ENCODE measurements at regions not wholly inside any gene's neighbourhood (a gene's known extent, or its start where the extent isn't known, plus 50 kb on each side); places are given as distances from the start of the nearest gene placed in this dataset.
A peak's percentile ranks its signal among the peaks of the same experiment; 100 is the strongest.
"Not testable (repeated sequence)": the region's sequence is repeated elsewhere in the genome, so short reads cannot be mapped to it uniquely, and the experiment has no call there.

DNA sequence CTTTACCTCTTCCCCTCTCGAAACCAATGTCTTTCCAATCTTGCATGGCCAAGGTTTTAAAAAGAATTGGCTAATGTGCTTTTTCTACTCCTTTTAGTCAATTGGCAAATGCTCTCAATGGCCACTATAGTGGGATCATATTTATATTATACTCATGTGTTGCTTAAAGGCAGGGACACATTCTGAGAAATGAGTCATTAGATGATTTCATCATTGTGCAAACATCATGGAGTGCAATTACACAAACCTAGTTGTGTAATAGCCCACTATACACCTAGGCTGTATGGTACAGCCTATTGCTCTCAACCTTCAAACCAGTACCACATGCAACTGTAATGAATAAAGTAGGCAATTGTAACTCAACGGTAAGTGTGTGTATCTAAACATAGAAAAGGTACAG is 180.9 kb downstream of the HS3ST3A1 start:
- no peak overlapping the region for H3K4me3 ChIP-seq (ENCODE audit: low read length in 2 of 2)
- ATAC-seq (ENCODE audit: low FRiP score) (no peak), DNase-seq (no peak)
- H3K4me1 ChIP-seq (ENCODE audit: control insufficient read depth in 1 of 2, insufficient read depth in 2 of 2, low read length in 2 of 2) = no peaks in the 10 kb centered on the region
- intact Hi-C loops (cut with DNase I) = no loop called here
- H3K9me3 ChIP-seq (ENCODE audit: control insufficient read depth, low read length) = no peaks in the 10 kb centered on the region
- H3K36me3 ChIP-seq (ENCODE audit: control insufficient read depth in 1 of 2, insufficient read depth in 2 of 2, low read length in 1 of 2) = no peaks in the 10 kb centered on the region
- H3K27me3 ChIP-seq (ENCODE audit: control insufficient read depth in 1 of 2, insufficient read depth in 2 of 2, low read length in 1 of 2) = no peaks in the 10 kb centered on the region
- H3K27ac ChIP-seq (ENCODE audit: low read depth in 1 of 2, low read length in 2 of 2) = no peak overlapping the region
- WGBS, 2 donors = 35 to 85% methylated on average over 2 of the region's 2 CpGs

GRCh38 chr17:13420418-13420826 is 181.3 kb downstream of the HS3ST3A1 start:
- no peaks in the 10 kb centered on the region for H3K9me3 ChIP-seq (ENCODE audit: control insufficient read depth, low read length)
- no peaks in the 10 kb centered on the region for H3K4me1 ChIP-seq (ENCODE audit: control insufficient read depth in 1 of 2, insufficient read depth in 2 of 2, low read length in 2 of 2)
- H3K27ac ChIP-seq (ENCODE audit: low read depth in 1 of 2, low read length in 2 of 2) = no peak overlapping the region
- intact Hi-C loops (cut with DNase I) = no loop called here
- no peaks in the 10 kb centered on the region for H3K27me3 ChIP-seq (ENCODE audit: control insufficient read depth in 1 of 2, insufficient read depth in 2 of 2, low read length in 1 of 2)
- DNase-seq (no peak), ATAC-seq (ENCODE audit: low FRiP score) (no peak)
- H3K36me3 ChIP-seq (ENCODE audit: control insufficient read depth in 1 of 2, insufficient read depth in 2 of 2, low read length in 1 of 2) = no peaks in the 10 kb centered on the region
- WGBS, 2 donors = 79 to 88% methylated on average over 1 of the region's 1 CpG
- no peak overlapping the region for H3K4me3 ChIP-seq (ENCODE audit: low read length in 2 of 2)

DNA sequence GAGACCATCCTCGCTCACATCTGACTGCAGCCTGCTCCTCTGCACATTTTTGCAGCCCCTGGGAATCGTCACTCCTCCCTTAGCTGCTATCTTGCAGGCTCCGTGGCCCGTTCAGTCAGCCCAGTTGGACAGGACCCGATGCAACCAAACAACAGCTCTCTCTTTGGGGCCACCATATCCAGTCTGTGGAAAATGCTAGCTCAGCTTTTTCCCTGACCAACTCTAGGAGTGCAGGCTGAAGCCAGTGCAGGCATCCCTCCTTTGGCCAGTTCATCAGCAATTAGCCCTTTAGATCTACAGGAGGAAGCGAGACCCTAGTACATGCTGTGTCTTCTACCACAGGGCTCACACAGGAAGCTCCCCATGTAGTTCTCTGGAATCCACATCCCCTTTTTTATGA is 182.1 kb downstream of the HS3ST3A1 start:
- intact Hi-C loops (cut with DNase I) = no loop called here
- DNase-seq (no peak), ATAC-seq (ENCODE audit: low FRiP score) (no peak)
- Histone ChIP-seq H3K9me3 (ENCODE audit: control insufficient read depth, low read length) (no peaks in the 10 kb centered on the region), H3K27ac (ENCODE audit: low read depth in 1 of 2, low read length in 2 of 2) (no peak overlapping the region), H3K27me3 (ENCODE audit: control insufficient read depth in 1 of 2, insufficient read depth in 2 of 2, low read length in 1 of 2) (no peaks in the 10 kb centered on the region), H3K36me3 (ENCODE audit: control insufficient read depth in 1 of 2, insufficient read depth in 2 of 2, low read length in 1 of 2) (no peaks in the 10 kb centered on the region), H3K4me1 (ENCODE audit: control insufficient read depth in 1 of 2, insufficient read depth in 2 of 2, low read length in 2 of 2) (no peaks in the 10 kb centered on the region), H3K4me3 (ENCODE audit: low read length in 2 of 2) (no peak overlapping the region)
- 79 to 81% methylated on average over 6 of the region's 6 CpGs for WGBS, 2 donors

DNA sequence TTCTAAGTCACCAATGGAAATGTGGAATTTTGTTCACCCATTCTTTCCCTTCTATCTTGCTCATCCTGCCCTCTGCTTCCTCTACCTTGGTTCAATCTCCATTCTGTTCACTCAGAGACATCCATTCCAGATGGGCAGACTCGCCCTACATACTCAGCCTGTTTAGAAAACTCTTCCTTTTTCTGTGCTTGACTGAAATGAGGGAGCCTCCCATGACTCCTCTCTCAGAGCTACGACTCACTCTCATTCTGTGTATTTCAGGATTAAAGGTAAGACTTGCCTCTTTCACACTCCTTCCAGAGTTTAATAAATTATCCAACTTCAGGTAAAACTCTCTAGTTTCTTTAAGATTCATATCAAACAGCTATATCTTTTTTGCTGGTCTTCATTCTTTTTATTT is 182.8 kb downstream of the HS3ST3A1 start:
- ATAC-seq (ENCODE audit: low FRiP score) (no peak), DNase-seq (no peak)
- Histone ChIP-seq H3K4me3 (ENCODE audit: low read length in 2 of 2) (no peak overlapping the region), H3K36me3 (ENCODE audit: control insufficient read depth in 1 of 2, insufficient read depth in 2 of 2, low read length in 1 of 2) (no peaks in the 10 kb centered on the region), H3K27me3 (ENCODE audit: control insufficient read depth in 1 of 2, insufficient read depth in 2 of 2, low read length in 1 of 2) (no peaks in the 10 kb centered on the region), H3K4me1 (ENCODE audit: control insufficient read depth in 1 of 2, insufficient read depth in 2 of 2, low read length in 2 of 2) (no peaks in the 10 kb centered on the region), H3K9me3 (ENCODE audit: control insufficient read depth, low read length) (no peaks in the 10 kb centered on the region), H3K27ac (ENCODE audit: low read depth in 1 of 2, low read length in 2 of 2) (no peak overlapping the region)
- 61 to 73% methylated on average over 2 of the region's 2 CpGs for WGBS, 2 donors
- intact Hi-C loops (cut with DNase I) = no loop called here

- no peaks in the 10 kb centered on the region for H3K27me3 ChIP-seq (ENCODE audit: control insufficient read depth in 1 of 2, insufficient read depth in 2 of 2, low read length in 1 of 2)
- H3K9me3 ChIP-seq (ENCODE audit: control insufficient read depth, low read length) = no peaks in the 10 kb centered on the region
- 7 to 14% methylated on average over 2 of the region's 2 CpGs for WGBS, 2 donors
- no peak overlapping the region for H3K27ac ChIP-seq (ENCODE audit: low read depth in 1 of 2, low read length in 2 of 2)
- H3K36me3 ChIP-seq (ENCODE audit: control insufficient read depth in 1 of 2, insufficient read depth in 2 of 2, low read length in 1 of 2) = no peaks in the 10 kb centered on the region
- DNase-seq = no peak
- no peak for ATAC-seq (ENCODE audit: low FRiP score)
- no peak overlapping the region for H3K4me3 ChIP-seq (ENCODE audit: low read length in 2 of 2)
- no peaks in the 10 kb centered on the region for H3K4me1 ChIP-seq (ENCODE audit: control insufficient read depth in 1 of 2, insufficient read depth in 2 of 2, low read length in 2 of 2)
- intact Hi-C loops (cut with DNase I) = no loop called here
These were observed 184.3 kb downstream of the HS3ST3A1 start for GRCh38 chr17:13417381-13417950.

- no peak overlapping the region for H3K4me3 ChIP-seq (ENCODE audit: low read length in 2 of 2)
- H3K9me3 ChIP-seq (ENCODE audit: control insufficient read depth, low read length) = no peaks in the 10 kb centered on the region
- WGBS, 2 donors = 23 to 55% methylated on average over 3 of the region's 3 CpGs
- H3K27me3 ChIP-seq (ENCODE audit: control insufficient read depth in 1 of 2, insufficient read depth in 2 of 2, low read length in 1 of 2) = no peaks in the 10 kb centered on the region
- no peaks in the 10 kb centered on the region for H3K36me3 ChIP-seq (ENCODE audit: control insufficient read depth in 1 of 2, insufficient read depth in 2 of 2, low read length in 1 of 2)
- no peaks in the 10 kb centered on the region for H3K4me1 ChIP-seq (ENCODE audit: control insufficient read depth in 1 of 2, insufficient read depth in 2 of 2, low read length in 2 of 2)
- DNase-seq (no peak), ATAC-seq (ENCODE audit: low FRiP score) (no peak)
- no peak overlapping the region for H3K27ac ChIP-seq (ENCODE audit: low read depth in 1 of 2, low read length in 2 of 2)
- intact Hi-C loops (cut with DNase I) = no loop called here
These were observed 184.9 kb downstream of the HS3ST3A1 start for GRCh38 chr17:13416748-13417363.

DNA sequence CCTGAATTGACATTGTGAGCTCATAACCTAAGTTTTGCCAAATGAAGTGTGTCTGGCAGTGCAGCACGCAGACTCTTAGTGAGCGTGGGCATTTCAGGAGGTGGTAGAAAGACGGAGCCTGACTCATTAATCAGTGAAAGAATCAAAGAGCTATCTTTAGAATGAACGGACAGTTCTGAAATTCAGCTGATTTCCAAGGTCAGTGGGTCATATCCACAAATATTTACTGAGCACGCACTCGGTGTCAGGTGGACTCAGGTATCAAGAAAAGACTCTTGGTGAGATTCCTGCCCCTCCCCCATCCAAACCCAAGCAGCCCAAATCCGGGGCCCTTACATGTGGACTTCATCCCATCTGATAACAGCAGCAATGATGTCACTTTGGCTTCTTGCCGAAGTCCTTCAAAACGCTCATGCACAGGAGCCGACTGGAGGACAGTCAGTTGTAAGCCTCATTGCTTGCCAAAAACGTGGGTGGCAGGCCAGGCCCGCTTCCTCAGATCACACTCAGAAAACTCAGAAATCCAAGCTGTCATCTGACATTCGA is 185.8 kb downstream of the HS3ST3A1 start:
- Histone ChIP-seq H3K9me3 (ENCODE audit: control insufficient read depth, low read length) (no peaks in the 10 kb centered on the region), H3K4me1 (ENCODE audit: control insufficient read depth in 1 of 2, insufficient read depth in 2 of 2, low read length in 2 of 2) (no peaks in the 10 kb centered on the region), H3K36me3 (ENCODE audit: control insufficient read depth in 1 of 2, insufficient read depth in 2 of 2, low read length in 1 of 2) (no peaks in the 10 kb centered on the region), H3K27ac (ENCODE audit: low read depth in 1 of 2, low read length in 2 of 2) (no peak overlapping the region), H3K4me3 (ENCODE audit: low read length in 2 of 2) (no peak overlapping the region), H3K27me3 (ENCODE audit: control insufficient read depth in 1 of 2, insufficient read depth in 2 of 2, low read length in 1 of 2) (no peaks in the 10 kb centered on the region)
- ATAC-seq (ENCODE audit: low FRiP score) (peak; percentile 15), DNase-seq (no peak)
- 13 to 17% methylated on average over 13 of the region's 13 CpGs for WGBS, 2 donors
- intact Hi-C loops (cut with DNase I) = no loop called here

GRCh38 chr17:13415200-13415599 is 186.5 kb downstream of the HS3ST3A1 start:
- H3K27ac ChIP-seq (ENCODE audit: low read depth in 1 of 2, low read length in 2 of 2); H3K36me3 ChIP-seq (ENCODE audit: control insufficient read depth in 1 of 2, insufficient read depth in 2 of 2, low read length in 1 of 2); intact Hi-C loops (cut with DNase I); H3K27me3 ChIP-seq (ENCODE audit: control insufficient read depth in 1 of 2, insufficient read depth in 2 of 2, low read length in 1 of 2); H3K4me1 ChIP-seq (ENCODE audit: control insufficient read depth in 1 of 2, insufficient read depth in 2 of 2, low read length in 2 of 2); H3K9me3 ChIP-seq (ENCODE audit: control insufficient read depth, low read length); ATAC-seq (ENCODE audit: low FRiP score); H3K4me3 ChIP-seq (ENCODE audit: low read length in 2 of 2); DNase-seq: not testable (repeated sequence)
- 61 to 80% methylated on average over 3 of the region's 3 CpGs for WGBS, 2 donors

GRCh38 chr17:13413001-13413400 is 188.7 kb downstream of the HS3ST3A1 start:
- no peak for ATAC-seq (ENCODE audit: low FRiP score)
- H3K27ac ChIP-seq (ENCODE audit: low read depth in 1 of 2, low read length in 2 of 2) = no peak overlapping the region
- H3K4me3 ChIP-seq (ENCODE audit: low read length in 2 of 2) = no peak overlapping the region
- intact Hi-C loops (cut with DNase I) = no loop called here
- H3K36me3 ChIP-seq (ENCODE audit: control insufficient read depth in 1 of 2, insufficient read depth in 2 of 2, low read length in 1 of 2) = no peaks in the 10 kb centered on the region
- 57 to 61% methylated on average over 7 of the region's 7 CpGs for WGBS, 2 donors
- no peaks in the 10 kb centered on the region for H3K9me3 ChIP-seq (ENCODE audit: control insufficient read depth, low read length)
- DNase-seq = no peak
- H3K27me3 ChIP-seq (ENCODE audit: control insufficient read depth in 1 of 2, insufficient read depth in 2 of 2, low read length in 1 of 2) = no peaks in the 10 kb centered on the region
- no peaks in the 10 kb centered on the region for H3K4me1 ChIP-seq (ENCODE audit: control insufficient read depth in 1 of 2, insufficient read depth in 2 of 2, low read length in 2 of 2)

Measured in aorta (tissue), 5 donors.